GM18520 (cell line): ENCODE measurements at regions not wholly inside any gene's neighbourhood (a gene's known extent, or its start where the extent isn't known, plus 50 kb on each side); places are given as distances from the start of the nearest gene placed in this dataset.
"Not testable (repeated sequence)": the region's sequence is repeated elsewhere in the genome, so short reads cannot be mapped to it uniquely, and the experiment has no call there.

ENCODE experiments used
- ATAC-seq: cut with Tn5 transposase; IDR thresholded peaks from one replicate; pipeline ENCODE4 v1.9.1; 2021; ENCODE audit not compliant: unreplicated experiment

GRCh38 chr13:44052780-44053184, 173.1 kb downstream of the LACC1 start:
- no peak for ATAC-seq

DNA sequence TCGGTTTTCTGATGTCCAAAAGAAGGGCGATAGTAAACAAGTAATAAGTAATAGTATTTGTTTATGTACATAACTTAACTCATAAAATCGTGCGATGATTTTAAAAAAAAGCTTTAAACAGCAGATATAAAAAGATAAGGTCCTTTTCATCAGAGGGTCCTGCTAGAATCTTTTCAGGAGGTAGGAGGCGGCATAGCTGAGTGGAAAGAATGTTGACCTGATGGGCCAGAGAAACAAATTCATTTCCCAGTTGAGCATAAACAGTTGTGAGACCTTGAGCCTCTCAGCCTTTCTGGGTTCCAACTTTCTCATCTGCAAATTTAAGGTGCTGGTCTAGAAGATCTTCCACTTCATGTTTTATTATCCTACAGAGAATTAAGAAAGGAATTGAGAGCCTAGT, 173.5 kb downstream of the LACC1 start:
- ATAC-seq, result no peak

- no peak for ATAC-seq
Observed at GRCh38 chr13:44054525-44054924, 174.8 kb downstream of the LACC1 start.

DNA sequence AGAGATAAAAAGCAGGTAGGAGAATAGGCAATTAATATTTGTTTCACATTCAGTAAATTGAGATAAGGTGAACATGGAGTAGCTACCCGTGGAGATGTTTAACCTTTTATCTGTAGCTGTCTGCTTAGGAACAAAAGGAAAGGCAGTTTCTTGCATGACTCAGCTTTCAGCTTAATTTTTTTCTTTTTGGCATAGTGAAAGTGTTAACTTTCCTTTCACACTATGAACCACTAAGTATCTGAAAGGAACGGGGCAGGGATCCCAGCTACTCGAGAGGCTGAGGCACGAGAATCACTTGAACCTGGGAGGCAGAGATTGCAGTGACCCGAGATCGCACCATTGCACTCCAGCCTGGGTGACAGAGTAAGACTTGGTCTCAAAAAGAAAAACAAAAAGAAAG, 176.0 kb downstream of the LACC1 start:
- not testable (repeated sequence) for ATAC-seq

GRCh38 chr13:44058067-44058466, 178.4 kb downstream of the LACC1 start:
- no peak for ATAC-seq

DNA sequence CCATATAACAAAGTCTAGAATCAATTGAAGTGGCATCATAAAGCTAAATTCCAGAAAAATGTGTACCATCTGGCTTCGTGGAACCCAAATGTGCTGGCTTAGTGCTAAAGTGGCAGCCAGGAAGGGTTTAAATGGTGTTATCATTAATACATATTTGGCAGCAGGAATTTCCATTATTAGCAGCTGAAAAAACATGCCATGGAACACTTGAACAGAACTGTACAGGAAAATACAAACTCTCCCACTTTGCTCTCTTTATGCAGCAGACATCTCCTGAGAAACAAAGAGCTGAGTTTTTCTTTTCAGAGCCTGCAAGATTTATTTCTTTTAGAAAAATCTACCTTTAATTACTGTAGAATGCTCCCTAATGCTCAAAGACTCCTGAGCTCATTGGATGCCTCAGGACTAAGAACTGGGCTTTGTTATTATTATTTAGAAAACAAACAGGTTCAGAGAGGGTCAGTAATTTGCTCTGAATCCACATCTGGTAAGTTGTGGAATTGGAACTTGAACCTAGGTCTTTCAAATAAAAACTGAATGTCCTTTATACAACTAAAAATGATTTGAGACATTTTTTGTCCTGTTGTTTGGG, 179.0 kb downstream of the LACC1 start:
- ATAC-seq, result no peak

DNA sequence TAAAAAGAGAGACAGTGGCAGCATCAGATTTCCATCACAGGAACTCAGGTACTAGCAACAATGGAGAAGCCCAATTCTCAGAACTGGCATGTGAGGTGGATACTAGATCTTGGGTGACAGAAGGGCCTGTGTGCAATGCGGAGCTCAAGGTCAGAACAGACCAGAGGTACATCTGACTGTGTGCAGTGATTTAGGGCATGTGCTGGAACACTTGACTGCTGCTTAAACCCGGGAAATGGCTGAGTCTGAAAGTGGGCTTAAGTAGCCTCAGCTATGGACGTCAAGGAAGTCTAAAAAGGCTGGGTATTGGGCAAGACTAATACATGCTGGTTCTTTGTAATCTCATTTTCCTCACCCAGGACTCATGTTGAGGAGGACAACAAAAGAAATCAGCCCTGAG, 182.2 kb downstream of the LACC1 start:
- ATAC-seq, result no peak

- ATAC-seq, result no peak
Observed at GRCh38 chr13:44063467-44063866, 183.8 kb downstream of the LACC1 start.

- no peak for ATAC-seq
Observed at GRCh38 chr13:44063881-44064280, 184.2 kb downstream of the LACC1 start.

GRCh38 chr13:44064357-44064756, 184.7 kb downstream of the LACC1 start:
- ATAC-seq, result no peak

DNA sequence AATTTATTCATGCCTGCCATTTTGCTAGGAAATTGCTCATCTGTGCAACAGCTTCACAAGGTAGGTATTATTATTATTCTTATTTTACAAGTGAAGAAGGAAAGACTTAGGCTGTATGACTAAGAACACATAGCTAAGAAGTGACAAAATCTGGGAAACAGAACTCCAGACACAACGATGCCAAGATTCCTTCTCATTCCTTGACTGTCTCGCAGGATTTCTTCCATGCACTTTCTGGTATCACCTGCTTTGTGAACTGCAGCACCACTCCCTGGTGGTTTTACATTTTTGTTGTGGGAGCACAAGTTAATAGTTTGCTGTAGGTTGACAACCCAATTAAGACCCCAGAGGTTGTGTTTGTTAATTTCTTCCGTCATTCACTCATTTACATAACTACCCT, 188.5 kb downstream of the LACC1 start:
- no peak for ATAC-seq

- ATAC-seq, result no peak
Observed at GRCh38 chr13:44068737-44069136, 189.0 kb downstream of the LACC1 start.

- ATAC-seq, result no peak
Observed at GRCh38 chr13:44072536-44072935, 192.8 kb downstream of the LACC1 start.

- no peak for ATAC-seq
Observed at GRCh38 chr13:44074611-44075010, 194.9 kb downstream of the LACC1 start.

- ATAC-seq, result no peak
Observed at GRCh38 chr13:44075113-44075512, 195.4 kb downstream of the LACC1 start.

DNA sequence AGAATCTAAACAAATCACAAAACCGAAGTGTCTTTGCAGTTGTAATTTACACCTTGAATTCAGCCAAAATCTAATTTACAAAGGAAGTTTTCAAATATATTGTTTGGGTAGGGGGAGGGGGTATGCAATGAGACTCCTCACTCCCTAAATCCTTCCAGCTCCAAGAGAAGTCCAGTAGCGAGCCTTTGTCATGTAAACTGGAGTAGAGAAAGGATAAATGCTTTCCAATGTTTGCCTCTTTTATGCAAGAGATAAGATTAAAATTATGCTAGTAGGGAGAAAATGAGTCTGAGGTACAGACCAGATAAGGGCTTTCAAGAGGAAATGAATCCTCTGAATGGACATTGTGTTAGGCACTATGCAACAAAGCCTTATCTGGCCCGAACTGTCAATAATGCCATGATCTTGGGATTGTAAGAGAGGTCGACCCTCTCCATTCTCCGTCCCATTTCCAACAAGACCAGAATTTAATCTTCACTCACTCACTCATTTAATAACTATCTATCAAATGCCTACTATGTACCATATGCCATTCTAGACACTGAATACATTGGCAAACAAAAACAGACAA, 199.2 kb downstream of the LACC1 start:
- ATAC-seq, result no peak

- no peak for ATAC-seq
Observed at GRCh38 chr13:44079413-44080205, 199.9 kb downstream of the LACC1 start.

DNA sequence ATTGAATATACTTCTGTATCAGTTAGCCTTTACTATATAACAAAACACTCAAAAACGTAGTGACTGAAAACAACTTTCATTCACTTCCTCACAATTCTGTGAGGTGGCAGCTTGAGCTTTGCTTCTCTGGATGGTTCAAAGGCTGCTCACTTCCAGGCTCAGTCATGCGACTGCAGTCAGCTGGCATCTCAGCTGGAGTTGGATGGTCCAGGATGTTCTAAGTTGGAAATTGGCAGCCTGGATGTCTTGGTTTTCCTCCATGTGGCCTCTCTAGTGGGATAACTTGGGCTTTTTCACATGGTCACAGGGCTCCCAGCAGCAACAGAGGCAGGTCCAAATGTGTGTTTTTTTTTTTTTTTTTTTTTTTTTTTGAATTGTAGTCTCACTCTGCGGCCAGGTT, 204.4 kb downstream of the LACC1 start:
- no peak for ATAC-seq

DNA sequence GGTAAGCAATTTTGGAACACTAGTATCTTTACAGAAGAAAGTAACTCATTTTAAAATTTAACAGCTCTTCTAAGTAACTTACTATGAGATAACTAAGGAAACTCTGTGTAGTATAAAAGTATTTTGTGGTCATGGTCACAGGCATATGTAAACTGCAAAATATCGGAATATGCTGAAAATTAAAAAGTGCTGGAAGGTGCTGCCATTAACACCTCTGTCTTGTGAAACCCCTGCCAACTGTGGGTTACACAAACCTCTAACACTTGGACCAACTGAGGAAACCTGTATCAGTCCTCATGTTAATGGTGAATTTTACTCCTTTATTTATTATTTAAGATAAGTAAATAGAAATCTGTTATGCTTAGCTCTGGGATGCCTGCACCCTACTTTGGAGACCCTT, 206.7 kb downstream of the LACC1 start:
- no peak for ATAC-seq

GRCh38 chr13:44088411-44088810, 208.7 kb downstream of the LACC1 start:
- no peak for ATAC-seq

- ATAC-seq, result no peak
Observed at GRCh38 chr13:44088991-44089413, 209.3 kb downstream of the LACC1 start.

GRCh38 chr13:44089452-44089851, 209.7 kb downstream of the LACC1 start:
- ATAC-seq, result no peak
